ENCODE measurements at regions not wholly inside any gene's neighbourhood (a gene's known extent, or its start where the extent isn't known, plus 50 kb on each side); places are given as distances from the start of the nearest gene placed in this dataset.
"Not testable (repeated sequence)": the region's sequence is repeated elsewhere in the genome, so short reads cannot be mapped to it uniquely, and the experiment has no call there.

DNA sequence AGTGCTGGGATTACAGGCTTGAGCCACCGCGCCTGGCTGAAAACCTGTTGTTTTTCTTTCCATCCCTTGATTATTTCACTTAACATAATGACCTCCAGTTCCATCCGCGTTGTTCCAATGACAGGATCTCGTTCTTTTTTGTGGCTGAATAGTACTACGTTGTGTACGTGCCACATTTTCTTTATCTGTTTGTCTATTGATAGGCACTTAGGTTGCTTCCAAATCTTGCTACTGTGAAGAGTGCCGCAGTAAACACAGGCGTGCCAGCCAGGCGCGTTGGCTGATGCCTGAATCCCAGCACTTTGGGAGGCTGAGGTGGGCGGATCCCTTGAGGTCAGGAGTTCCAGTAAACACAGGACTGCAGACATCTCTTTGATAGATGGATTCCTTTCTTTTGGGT is 165.1 kb downstream of the LAT start:
- not testable (repeated sequence) for H3K4me3 ChIP-seq (ENCODE audit: low read length); H3K36me3 ChIP-seq (ENCODE audit: control insufficient read depth, insufficient read depth, low read length); H3K27me3 ChIP-seq (ENCODE audit: control insufficient read depth, insufficient read depth, low read length); H3K9me3 ChIP-seq (replicated peaks; ENCODE audit: control insufficient read depth, low read depth, low read length); DNase-seq; H3K27ac ChIP-seq (ENCODE audit: low read length)
- WGBS (ENCODE audit: insufficient coverage), result 97% methylated on average over 6 of the region's 12 CpGs
- peaks cover 16% of the 10 kb centered on the region for H3K4me1 ChIP-seq (ENCODE audit: control insufficient read depth, insufficient read depth, low read length)

DNA sequence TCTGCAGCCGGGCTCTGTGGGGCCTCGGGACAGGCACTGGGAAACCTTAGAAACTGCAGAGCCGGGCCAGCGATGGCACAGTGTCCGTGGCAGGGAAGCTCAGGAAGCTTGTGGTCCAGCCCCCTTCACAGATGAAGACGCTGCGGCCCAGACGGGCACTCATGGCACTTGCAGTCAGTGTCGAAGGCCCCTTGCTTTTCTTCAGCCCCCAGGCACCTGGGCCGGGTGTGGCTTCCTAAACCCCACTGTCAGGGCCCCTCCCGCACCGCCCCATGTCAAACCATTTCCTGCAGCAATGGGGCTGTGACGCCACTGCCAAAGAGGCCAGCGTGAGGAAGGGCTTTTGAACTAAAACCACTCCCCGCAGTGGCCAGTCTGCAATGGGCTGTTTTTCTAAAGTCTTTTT is 164.0 kb downstream of the LAT start:
- WGBS (ENCODE audit: insufficient coverage), result 73% methylated on average over 14 of the region's 15 CpGs
- no peaks in the 10 kb centered on the region for H3K9me3 ChIP-seq (replicated peaks; ENCODE audit: control insufficient read depth, low read depth, low read length)
- H3K27me3 ChIP-seq (ENCODE audit: control insufficient read depth, insufficient read depth, low read length), result no peaks in the 10 kb centered on the region
- no peaks in the 10 kb centered on the region for H3K36me3 ChIP-seq (ENCODE audit: control insufficient read depth, insufficient read depth, low read length)
- DNase-seq, result no peak
- no peak overlapping the region for H3K4me3 ChIP-seq (ENCODE audit: low read length)
- H3K27ac ChIP-seq (ENCODE audit: low read length), result no peak overlapping the region
- peaks cover 10% of the 10 kb centered on the region for H3K4me1 ChIP-seq (ENCODE audit: control insufficient read depth, insufficient read depth, low read length)

DNA sequence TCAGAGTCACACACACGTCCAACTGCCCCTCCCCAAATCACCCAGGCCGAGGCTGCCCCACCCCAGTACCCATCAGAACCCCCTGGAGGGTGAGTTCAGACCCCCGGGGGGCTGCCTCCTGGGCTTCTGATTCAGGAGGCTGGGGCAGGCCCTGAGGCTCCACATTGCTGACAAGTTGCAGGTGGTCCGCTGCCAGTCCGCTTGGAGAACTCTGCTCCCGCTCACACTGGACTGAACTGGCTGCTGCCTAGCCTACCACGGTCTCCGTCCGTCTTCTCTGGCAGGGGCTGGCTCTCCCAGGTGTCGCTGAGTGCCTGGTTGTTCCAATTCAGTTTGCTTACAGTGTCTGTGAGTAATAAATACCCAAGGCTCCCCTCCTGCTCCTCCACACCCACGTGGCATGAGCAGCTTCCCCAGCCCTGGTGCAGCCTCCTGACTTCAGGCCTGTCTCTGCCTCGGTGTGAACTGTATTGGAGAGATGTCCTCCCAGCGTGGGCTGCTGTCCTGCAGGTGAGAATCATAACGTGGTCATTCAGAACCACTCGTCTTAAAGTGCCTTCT is 163.4 kb downstream of the LAT start:
- H3K4me1 ChIP-seq (ENCODE audit: control insufficient read depth, insufficient read depth, low read length), result peaks cover 10% of the 10 kb centered on the region
- H3K4me3 ChIP-seq (ENCODE audit: low read length), result no peak overlapping the region
- no peaks in the 10 kb centered on the region for H3K9me3 ChIP-seq (replicated peaks; ENCODE audit: control insufficient read depth, low read depth, low read length)
- DNase-seq, result no peak
- H3K27ac ChIP-seq (ENCODE audit: low read length), result no peak overlapping the region
- H3K36me3 ChIP-seq (ENCODE audit: control insufficient read depth, insufficient read depth, low read length), result no peaks in the 10 kb centered on the region
- no peaks in the 10 kb centered on the region for H3K27me3 ChIP-seq (ENCODE audit: control insufficient read depth, insufficient read depth, low read length)
- 79% methylated on average over 4 of the region's 15 CpGs for WGBS (ENCODE audit: insufficient coverage)

DNA sequence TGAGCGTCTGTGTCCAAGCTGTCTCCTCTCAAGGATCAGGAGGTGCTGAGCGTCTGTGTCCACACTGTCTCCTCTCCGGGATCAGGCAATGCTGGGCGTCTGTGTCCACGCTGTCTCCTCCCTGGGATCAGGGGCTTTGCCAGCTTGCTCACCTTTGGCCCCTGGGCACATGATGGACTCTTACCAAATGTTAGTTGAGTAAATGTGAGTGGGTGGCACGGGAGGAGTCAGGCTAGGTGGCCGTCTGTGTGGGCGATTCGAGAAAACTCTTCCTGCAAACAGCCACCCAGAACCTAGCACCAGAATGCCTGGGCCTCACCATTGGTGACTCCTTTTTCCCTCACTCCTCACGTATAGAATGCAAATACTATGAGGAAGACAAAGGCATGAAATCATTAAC is 162.9 kb downstream of the LAT start:
- WGBS (ENCODE audit: insufficient coverage), result 92% methylated on average over 1 of the region's 10 CpGs
- H3K9me3 ChIP-seq (replicated peaks; ENCODE audit: control insufficient read depth, low read depth, low read length); DNase-seq; H3K4me3 ChIP-seq (ENCODE audit: low read length); H3K27me3 ChIP-seq (ENCODE audit: control insufficient read depth, insufficient read depth, low read length); H3K27ac ChIP-seq (ENCODE audit: low read length); H3K36me3 ChIP-seq (ENCODE audit: control insufficient read depth, insufficient read depth, low read length); H3K4me1 ChIP-seq (ENCODE audit: control insufficient read depth, insufficient read depth, low read length): not testable (repeated sequence)

DNA sequence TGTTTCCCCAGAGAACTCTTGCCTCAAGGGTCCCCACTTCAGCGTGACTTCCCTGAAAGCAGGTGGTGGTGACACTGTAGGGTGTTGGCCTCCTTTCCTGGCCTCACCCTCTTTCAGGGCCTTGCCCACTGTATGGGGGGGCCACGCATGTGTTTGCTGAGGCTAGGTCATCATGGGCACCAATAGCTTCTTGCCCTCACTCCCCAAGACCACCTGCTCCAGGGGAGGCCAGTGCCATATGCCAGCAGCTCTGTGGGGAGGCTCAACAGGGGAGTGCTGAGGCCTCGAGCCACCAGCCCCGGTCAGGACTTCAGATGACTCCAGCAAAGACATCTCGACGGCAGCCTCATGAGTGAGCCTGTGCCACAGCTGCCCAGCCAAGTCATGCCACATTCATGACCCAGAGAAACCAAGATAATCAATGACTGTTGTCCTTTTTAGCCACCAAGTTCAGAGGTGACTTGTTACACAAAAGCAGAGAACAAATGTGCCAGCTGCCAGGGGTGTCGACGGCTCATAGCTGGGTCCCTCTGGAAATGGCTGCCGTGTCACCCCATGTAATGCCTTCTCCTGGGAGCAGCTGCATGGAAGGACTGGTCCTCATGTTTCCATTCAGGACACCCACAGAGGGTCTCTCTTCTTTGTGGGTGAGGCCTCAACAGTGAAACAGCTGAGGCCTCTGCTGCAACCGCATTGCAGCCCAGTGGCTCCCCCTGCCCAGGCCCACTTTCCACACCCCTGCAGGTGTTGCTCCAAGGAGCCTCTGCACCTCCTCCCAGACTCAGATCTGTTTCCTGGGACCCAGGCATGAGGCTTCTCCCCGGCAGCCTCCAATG is 162.2 kb downstream of the LAT start:
- not testable (repeated sequence) for H3K27ac ChIP-seq (ENCODE audit: low read length); H3K27me3 ChIP-seq (ENCODE audit: control insufficient read depth, insufficient read depth, low read length); H3K9me3 ChIP-seq (replicated peaks; ENCODE audit: control insufficient read depth, low read depth, low read length); H3K4me3 ChIP-seq (ENCODE audit: low read length); DNase-seq; H3K4me1 ChIP-seq (ENCODE audit: control insufficient read depth, insufficient read depth, low read length); H3K36me3 ChIP-seq (ENCODE audit: control insufficient read depth, insufficient read depth, low read length)
- WGBS (ENCODE audit: insufficient coverage), result 92% methylated on average over 8 of the region's 11 CpGs

DNA sequence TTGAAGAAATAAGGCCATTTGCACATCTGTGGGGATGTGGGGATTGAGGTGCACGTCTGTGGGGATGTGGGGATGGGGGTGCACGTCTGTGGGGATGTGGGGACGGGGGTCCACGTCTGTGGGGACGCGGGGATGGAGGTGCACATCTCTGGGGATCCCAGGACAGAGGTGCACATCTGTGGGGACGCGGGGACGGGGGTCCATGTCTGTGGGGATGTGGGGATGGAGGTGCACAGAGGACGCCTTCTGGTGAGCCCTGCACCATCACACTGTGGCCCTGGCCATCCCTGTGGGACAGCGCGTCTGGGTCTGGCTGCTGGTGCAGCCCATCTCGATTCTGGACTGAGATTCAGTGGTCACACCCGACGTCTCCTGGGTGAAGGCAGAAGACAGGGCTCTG is 161.4 kb downstream of the LAT start:
- H3K36me3 ChIP-seq (ENCODE audit: control insufficient read depth, insufficient read depth, low read length), result no peaks in the 10 kb centered on the region
- no peaks in the 10 kb centered on the region for H3K9me3 ChIP-seq (replicated peaks; ENCODE audit: control insufficient read depth, low read depth, low read length)
- WGBS (ENCODE audit: insufficient coverage), result 84% methylated on average over 13 of the region's 15 CpGs
- H3K27me3 ChIP-seq (ENCODE audit: control insufficient read depth, insufficient read depth, low read length), result no peaks in the 10 kb centered on the region
- no peak for DNase-seq
- no peak overlapping the region for H3K27ac ChIP-seq (ENCODE audit: low read length)
- H3K4me3 ChIP-seq (ENCODE audit: low read length), result no peak overlapping the region
- H3K4me1 ChIP-seq (ENCODE audit: control insufficient read depth, insufficient read depth, low read length), result peaks cover 10% of the 10 kb centered on the region

DNA sequence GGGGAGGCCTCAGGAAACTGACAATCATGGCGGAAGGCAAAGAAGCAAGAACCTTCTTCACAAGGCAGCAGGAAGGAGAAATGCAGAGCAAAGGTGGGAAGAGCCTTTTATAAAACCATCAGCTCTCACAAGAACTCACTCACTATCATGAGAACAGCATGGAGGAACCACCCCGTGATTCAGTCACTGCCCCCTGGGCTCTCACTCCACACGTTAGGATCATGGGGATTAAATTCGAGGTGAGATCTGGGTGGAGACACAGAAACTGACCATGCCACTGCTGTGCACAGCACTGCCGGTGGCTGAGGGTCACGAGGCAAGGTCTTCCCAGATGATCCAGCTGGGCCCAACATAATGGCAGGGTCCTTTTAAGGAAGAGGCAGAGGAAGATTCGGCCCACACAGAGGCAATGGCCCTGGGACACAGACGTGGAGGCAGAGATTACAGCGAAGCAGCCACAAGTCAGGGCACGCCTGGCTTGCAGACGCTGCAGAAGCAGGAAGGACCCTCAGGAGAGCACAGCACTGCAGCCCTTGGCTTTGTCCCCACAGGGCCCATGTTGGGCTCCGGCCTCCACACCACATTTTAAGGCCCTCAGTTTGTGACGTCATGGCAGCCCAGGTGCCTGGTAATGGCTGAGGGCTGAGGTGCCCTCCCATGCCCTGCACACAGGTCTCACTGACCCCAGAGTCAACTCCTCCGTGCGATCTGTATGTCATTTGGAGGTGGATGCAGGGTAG is 160.8 kb downstream of the LAT start:
- H3K36me3 ChIP-seq (ENCODE audit: control insufficient read depth, insufficient read depth, low read length); H3K4me3 ChIP-seq (ENCODE audit: low read length); H3K4me1 ChIP-seq (ENCODE audit: control insufficient read depth, insufficient read depth, low read length); H3K9me3 ChIP-seq (replicated peaks; ENCODE audit: control insufficient read depth, low read depth, low read length); H3K27ac ChIP-seq (ENCODE audit: low read length); H3K27me3 ChIP-seq (ENCODE audit: control insufficient read depth, insufficient read depth, low read length); DNase-seq: not testable (repeated sequence)
- WGBS (ENCODE audit: insufficient coverage), result 77% methylated on average over 9 of the region's 15 CpGs

DNA sequence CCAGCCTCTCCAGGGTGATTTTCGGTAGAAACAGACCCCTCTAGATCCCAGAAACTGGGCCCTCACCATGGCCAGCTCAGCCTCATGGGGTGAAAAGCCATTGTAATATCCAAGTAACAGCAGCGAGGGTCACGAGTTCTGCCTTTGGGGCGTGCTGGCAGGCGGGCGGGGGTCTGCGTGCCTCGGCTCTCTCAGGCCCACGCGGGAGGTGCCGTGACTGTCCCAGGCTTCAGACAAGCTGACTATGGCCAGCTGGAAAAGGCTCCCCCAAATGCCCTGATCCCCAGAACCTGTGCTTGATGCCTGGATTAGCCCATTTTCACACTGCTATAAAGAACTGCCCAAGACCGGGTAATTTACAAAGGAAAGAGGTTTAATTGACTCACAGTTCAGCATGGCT is 160.2 kb downstream of the LAT start:
- H3K9me3 ChIP-seq (replicated peaks; ENCODE audit: control insufficient read depth, low read depth, low read length); H3K4me3 ChIP-seq (ENCODE audit: low read length); H3K4me1 ChIP-seq (ENCODE audit: control insufficient read depth, insufficient read depth, low read length); DNase-seq; H3K27ac ChIP-seq (ENCODE audit: low read length); H3K27me3 ChIP-seq (ENCODE audit: control insufficient read depth, insufficient read depth, low read length); H3K36me3 ChIP-seq (ENCODE audit: control insufficient read depth, insufficient read depth, low read length): not testable (repeated sequence)
- 88% methylated on average over 10 of the region's 12 CpGs for WGBS (ENCODE audit: insufficient coverage)

DNA sequence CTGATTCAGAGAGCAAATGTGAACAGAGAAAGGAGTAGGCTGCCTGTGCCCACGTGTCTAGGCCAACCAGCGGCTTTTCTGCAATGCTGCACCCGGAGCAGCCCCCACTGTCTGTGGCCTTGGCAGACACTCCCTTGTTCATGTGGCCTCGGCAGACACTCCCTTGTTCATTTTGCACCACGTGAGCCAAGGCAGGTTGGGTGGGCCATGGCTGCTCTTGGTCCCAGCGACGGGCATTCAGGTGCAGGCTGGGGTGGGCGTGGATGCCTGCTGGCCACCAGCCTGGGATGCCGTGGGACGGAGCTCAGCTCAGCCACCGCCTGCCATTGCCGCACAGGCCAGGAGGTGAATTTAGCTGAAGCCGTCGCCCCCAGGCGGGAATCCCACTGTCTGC is 159.8 kb downstream of the LAT start:
- WGBS (ENCODE audit: insufficient coverage), result 62% methylated on average over 8 of the region's 15 CpGs
- not testable (repeated sequence) for H3K9me3 ChIP-seq (replicated peaks; ENCODE audit: control insufficient read depth, low read depth, low read length); DNase-seq; H3K4me3 ChIP-seq (ENCODE audit: low read length); H3K36me3 ChIP-seq (ENCODE audit: control insufficient read depth, insufficient read depth, low read length); H3K27ac ChIP-seq (ENCODE audit: low read length); H3K27me3 ChIP-seq (ENCODE audit: control insufficient read depth, insufficient read depth, low read length)
- H3K4me1 ChIP-seq (ENCODE audit: control insufficient read depth, insufficient read depth, low read length), result peaks cover 13% of the 10 kb centered on the region

DNA sequence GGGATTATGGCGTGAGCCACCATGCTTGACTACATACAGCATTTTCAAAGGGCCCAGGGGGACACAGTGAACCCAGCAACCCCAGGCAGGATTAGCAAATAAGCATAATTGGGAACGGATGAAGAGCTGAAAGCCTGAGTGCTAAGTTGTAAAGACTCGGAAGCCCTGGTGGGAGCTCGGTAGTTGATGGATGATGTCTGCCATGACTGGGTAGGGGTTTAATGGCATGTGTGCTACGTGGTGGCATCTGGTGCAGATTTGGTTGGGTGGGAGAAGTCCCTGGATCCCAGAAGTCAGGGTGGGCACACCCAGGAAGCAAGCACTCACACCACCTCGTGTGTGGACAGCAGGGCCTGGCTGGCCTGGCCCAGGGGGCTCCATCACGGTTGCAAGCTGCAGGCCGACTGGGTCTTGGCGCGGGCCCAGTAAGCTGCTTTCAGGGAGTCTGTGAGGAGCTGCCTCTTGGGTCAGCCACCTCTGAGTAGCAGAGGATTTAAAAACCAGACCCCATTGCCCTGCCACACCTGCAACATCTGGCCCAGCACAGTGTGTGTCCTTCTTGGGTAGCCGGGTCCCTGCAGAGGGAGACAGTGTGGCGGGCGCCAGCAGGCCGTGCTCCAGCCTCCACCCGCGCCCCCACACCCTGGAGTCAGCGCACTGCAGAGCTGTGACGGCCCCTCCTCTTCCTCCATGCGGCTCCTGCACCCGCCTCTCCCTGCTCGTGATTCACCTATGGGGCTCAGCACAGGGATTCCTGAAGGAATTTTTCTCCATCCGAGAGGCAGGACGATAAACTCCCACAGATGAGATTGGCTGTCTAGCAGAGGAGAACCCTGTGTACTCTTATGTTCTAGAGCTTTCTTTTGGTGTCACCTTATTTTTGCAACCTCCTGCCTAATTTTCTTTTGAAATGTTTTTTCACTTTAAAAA is 159.2 kb downstream of the LAT start:
- not testable (repeated sequence) for H3K36me3 ChIP-seq (ENCODE audit: control insufficient read depth, insufficient read depth, low read length); H3K27ac ChIP-seq (ENCODE audit: low read length); H3K27me3 ChIP-seq (ENCODE audit: control insufficient read depth, insufficient read depth, low read length); H3K4me3 ChIP-seq (ENCODE audit: low read length); DNase-seq; H3K9me3 ChIP-seq (replicated peaks; ENCODE audit: control insufficient read depth, low read depth, low read length)
- 41% methylated on average over 4 of the region's 23 CpGs for WGBS (ENCODE audit: insufficient coverage)
- H3K4me1 ChIP-seq (ENCODE audit: control insufficient read depth, insufficient read depth, low read length), result peaks cover 19% of the 10 kb centered on the region

All from muscle of leg (tissue), 3 donors.